Activated naive CD4-positive, alpha-beta T cell treated with anti-CD3 and anti-CD28 coated beads, Interleukin-2, amount 10 ng/mL, durations not matched to agents 7 days and 5 days (primary cell): ENCODE measurements at regions not wholly inside any gene's neighbourhood (a gene's known extent, or its start where the extent isn't known, plus 50 kb on each side); places are given as distances from the start of the nearest gene placed in this dataset.
"Not testable (repeated sequence)": the region's sequence is repeated elsewhere in the genome, so short reads cannot be mapped to it uniquely, and the experiment has no call there.

Experiments used
- CTCF ChIA-PET: fragments of 350-600 bp; sonication (Branson Sonifier 250); formaldehyde crosslinking; loops from one replicate; lab custom pipeline; 2021; ENCODE audit warnings: antibody characterized with exemption; lab: Charles Lee
- DNase-seq: peaks from one replicate; pipeline ENCODE4 v3.0.0-alpha.2; 2020
- H3K27ac Mint-ChIP-seq: one replicate; pipeline ENCODE4 v1.8.0; 2021; ENCODE audit warnings: mild to moderate bottlenecking, moderate library complexity, mixed read lengths
- H3K27me3 Mint-ChIP-seq: one replicate; pipeline ENCODE4 v1.8.0; 2021; ENCODE audit warnings: mild to moderate bottlenecking, mixed read lengths
- H3K36me3 Mint-ChIP-seq: one replicate; pipeline ENCODE4 v1.8.0; 2021; ENCODE audit warnings: mixed read lengths
- H3K4me1 Mint-ChIP-seq: one replicate; pipeline ENCODE4 v1.8.0; 2021; ENCODE audit warnings: mixed read lengths
- H3K4me3 Mint-ChIP-seq: one replicate; pipeline ENCODE4 v1.8.0; 2021; ENCODE audit warnings: mild to moderate bottlenecking, moderate library complexity, mixed read lengths
- H3K9me3 Mint-ChIP-seq: one replicate; pipeline ENCODE4 v1.8.0; 2021; ENCODE audit warnings: mixed read lengths

DNA sequence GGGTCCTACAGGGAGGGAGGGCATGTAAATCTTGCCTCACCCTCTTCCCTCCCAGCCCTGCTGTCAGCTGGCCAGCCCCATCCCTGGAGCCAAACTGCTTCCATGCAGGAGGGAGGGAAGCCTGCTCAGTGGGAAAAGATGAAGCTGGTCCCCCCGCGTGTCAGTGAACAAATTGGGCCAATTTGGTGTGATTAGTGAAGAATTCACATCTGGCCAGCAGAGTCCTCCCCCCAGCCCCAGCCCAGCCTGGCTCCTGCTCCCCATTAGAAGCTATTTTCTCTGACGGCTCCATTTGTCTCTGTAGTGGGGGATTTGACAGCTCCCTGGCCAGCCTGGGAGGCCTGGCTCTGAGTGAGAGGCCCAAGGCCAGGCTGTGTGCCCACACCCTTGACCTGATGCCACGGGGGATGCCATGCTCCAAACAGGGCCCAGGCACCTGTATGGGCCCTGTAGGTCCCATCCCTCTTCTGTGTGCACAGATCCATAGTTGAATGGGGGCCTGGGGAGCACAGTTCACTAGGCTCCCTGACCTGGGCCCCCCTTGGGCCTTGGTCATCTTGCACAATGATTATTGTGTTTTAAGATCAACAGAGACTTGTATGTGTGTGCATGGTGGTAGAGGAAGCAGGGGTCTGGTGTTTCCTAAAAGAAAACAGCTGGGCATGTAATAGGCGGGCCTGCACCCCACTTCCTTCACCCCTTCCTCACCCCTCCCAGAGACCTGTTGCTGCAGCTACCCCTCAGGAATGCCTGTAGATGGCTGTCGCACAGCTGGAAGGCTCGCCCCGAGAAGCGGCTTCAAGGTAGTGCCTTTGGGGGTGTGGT, 50.7 kb upstream of the TAC4 start:
- CTCF ChIA-PET = interaction anchor here (1.1 to 2.1 kb wide), 3 partner anchors 54 to 342 kb away, joined by 3 to 10 read pairs (median 3); no protein-coding TSS in a partner anchor
- Mint-ChIP-seq H3K36me3 (no peaks in the 10 kb centered on the region), H3K27me3 (peaks cover 95% of the 10 kb centered on the region)

DNA sequence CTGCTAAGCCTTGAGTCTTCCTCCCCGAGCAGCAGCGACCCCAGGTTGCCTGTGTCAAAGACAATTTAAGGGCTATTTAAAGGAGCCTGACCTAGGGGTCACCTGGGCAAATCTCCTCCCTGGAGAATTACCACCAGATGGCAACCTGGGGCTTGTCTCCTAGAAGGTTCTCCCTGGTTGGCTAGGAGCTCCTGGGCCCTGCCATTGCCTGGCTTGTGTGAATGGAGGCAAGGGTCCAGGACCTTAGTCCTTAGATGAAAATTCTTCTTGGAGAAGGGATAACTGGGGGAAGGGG, 51.3 kb upstream of the TAC4 start:
- Mint-ChIP-seq H3K4me1 (no peaks in the 10 kb centered on the region), H3K27me3 (peaks cover 95% of the 10 kb centered on the region), H3K4me3 (no peak overlapping the region), H3K36me3 (no peaks in the 10 kb centered on the region), H3K9me3 (no peaks in the 10 kb centered on the region), H3K27ac (no peak overlapping the region)
- CTCF ChIA-PET = interaction anchor here (1.2 to 2.1 kb wide), 2 partner anchors 53 to 98 kb away, joined by 3 to 10 read pairs; no protein-coding TSS in a partner anchor
- no peak for DNase-seq

More for the DNA sequence above, 50.7 kb upstream of the TAC4 start:
- H3K9me3 Mint-ChIP-seq = no peaks in the 10 kb centered on the region
- H3K27ac Mint-ChIP-seq = no peak overlapping the region
- no peaks in the 10 kb centered on the region for H3K4me1 Mint-ChIP-seq
- no peak for DNase-seq
- H3K4me3 Mint-ChIP-seq = no peak overlapping the region

- peaks cover 96% of the 10 kb centered on the region for H3K27me3 Mint-ChIP-seq
- no peaks in the 10 kb centered on the region for H3K4me1 Mint-ChIP-seq
- DNase-seq = no peak
- H3K36me3 Mint-ChIP-seq = no peaks in the 10 kb centered on the region
- H3K9me3 Mint-ChIP-seq = no peaks in the 10 kb centered on the region
- H3K27ac Mint-ChIP-seq = no peak overlapping the region
- CTCF ChIA-PET = interaction anchor here (1.2 to 2.1 kb wide), 2 partner anchors 53 to 97 kb away, joined by 3 to 10 read pairs; no protein-coding TSS in a partner anchor
- no peak overlapping the region for H3K4me3 Mint-ChIP-seq
Measured at GRCh38 chr17:49899588-49899987, 51.7 kb upstream of the TAC4 start.

DNA sequence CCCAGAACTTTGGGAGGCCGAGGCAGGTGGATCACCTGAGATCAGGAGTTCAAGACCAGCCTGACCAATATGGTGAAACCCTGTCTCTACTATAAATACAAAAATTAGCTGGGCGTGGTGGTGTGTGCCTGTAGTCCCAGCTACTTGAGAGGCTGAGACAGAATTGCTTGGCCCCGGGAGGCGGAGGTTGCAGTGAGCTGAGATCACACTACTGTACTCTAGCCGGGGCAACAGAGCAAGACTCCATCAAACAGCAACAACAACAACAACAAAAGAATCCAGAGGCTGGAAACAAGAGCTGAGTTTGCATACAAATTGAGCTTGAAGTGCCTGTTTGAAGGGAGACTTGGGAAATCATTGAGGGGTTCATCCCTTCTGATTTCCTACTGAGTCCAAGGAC, 52.9 kb upstream of the TAC4 start:
- not testable (repeated sequence) for DNase-seq, H3K9me3 Mint-ChIP-seq, H3K36me3 Mint-ChIP-seq, H3K27ac Mint-ChIP-seq, H3K4me1 Mint-ChIP-seq, H3K4me3 Mint-ChIP-seq
- CTCF ChIA-PET = interaction anchor here (0.6 to 1.4 kb wide), 2 partner anchors 96 to 1339 kb away, joined by 3 to 11 read pairs; no protein-coding TSS in a partner anchor
- H3K27me3 Mint-ChIP-seq = peaks cover 98% of the 10 kb centered on the region

DNA sequence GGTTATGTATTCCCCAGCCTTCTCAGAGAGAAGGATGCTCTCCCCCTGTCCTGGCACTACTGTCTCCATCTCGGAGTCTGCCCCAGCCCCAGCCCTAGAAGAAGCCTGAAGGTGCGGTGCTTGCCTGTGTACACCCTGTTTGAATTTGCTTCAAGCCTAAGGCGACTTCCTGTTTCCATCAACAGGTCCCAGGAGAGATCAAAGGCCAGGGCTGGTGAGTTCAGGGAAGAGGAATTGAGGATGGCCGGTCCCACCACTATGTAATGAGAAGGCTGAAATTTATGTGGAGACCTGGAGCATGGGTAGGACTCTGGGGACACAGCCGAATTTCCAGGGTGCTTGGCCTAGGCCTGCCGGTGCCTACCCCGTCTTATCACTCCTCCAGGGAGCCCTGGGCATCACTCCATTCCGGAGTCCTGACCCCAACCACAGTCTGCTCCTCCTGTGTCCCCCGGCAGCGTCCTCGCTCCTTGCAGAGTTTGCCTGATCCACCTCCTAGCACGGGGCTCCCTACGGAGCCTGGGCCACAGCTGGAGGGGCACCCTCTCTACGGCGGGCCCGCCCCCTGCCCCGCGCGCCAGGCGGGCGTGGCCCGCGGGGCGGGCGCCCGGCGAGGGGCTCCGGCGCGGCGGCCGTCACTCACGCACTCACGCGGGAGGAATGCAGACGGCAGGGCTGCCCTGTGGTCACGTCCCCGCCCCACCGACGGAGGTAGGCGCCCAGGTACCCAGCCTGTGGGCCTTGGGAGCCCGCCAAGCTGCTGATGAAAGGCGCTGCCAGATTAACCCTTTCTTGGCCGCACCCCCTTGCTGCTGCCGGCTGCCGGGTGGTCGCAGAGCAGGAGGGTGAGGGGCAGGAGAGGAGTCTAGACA, 53.8 kb upstream of the TAC4 start:
- CTCF ChIA-PET = interaction anchor here (0.6 to 1.4 kb wide), 2 partner anchors 95 to 1340 kb away, joined by 3 to 11 read pairs; no protein-coding TSS in a partner anchor
- H3K27me3 Mint-ChIP-seq = peaks cover 99% of the 10 kb centered on the region
- no peak for DNase-seq
- no peak overlapping the region for H3K27ac Mint-ChIP-seq
- no peaks in the 10 kb centered on the region for H3K9me3 Mint-ChIP-seq
- H3K36me3 Mint-ChIP-seq = no peaks in the 10 kb centered on the region
- no peaks in the 10 kb centered on the region for H3K4me1 Mint-ChIP-seq
- H3K4me3 Mint-ChIP-seq = no peak overlapping the region

- Mint-ChIP-seq H3K36me3 (no peaks in the 10 kb centered on the region), H3K4me3 (no peak overlapping the region), H3K9me3 (no peaks in the 10 kb centered on the region), H3K27me3 (peaks cover 99% of the 10 kb centered on the region), H3K27ac (no peak overlapping the region), H3K4me1 (no peaks in the 10 kb centered on the region)
- no peak for DNase-seq
- CTCF ChIA-PET = no interaction called here
Measured at GRCh38 chr17:49903523-49903922, 55.7 kb upstream of the TAC4 start.

DNA sequence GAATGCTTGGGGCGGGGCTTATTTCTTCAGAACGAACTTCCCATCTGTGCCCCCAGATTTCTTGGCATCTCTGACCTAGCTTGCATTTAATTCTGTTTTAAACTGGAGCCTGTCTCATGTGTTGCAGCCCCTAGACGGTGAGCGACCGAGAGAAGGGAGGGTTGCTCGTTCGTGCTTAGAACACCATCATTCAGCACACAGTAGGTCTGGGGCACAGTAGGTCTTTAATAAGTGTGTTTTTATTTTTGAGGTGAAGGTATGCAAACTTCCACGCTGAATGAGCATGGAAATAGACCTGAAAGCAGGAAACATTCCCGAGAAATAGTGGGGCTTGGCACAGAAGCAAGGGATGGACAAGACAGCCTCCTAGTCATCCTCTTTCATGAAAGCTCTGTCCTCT, 57.0 kb upstream of the TAC4 start:
- Mint-ChIP-seq H3K4me3 (no peak overlapping the region), H3K27me3 (peaks cover 99% of the 10 kb centered on the region), H3K9me3 (no peaks in the 10 kb centered on the region), H3K4me1 (peaks cover 2% of the 10 kb centered on the region), H3K36me3 (no peaks in the 10 kb centered on the region), H3K27ac (no peak overlapping the region)
- CTCF ChIA-PET = no interaction called here
- DNase-seq = no peak

GRCh38 chr17:49906531-49907136, 58.8 kb upstream of the TAC4 start:
- CTCF ChIA-PET = interaction anchor here (3.4 kb wide), 1 partner anchor 91 kb away, joined by 17 read pairs; no protein-coding TSS in a partner anchor
- Mint-ChIP-seq H3K36me3 (no peaks in the 10 kb centered on the region), H3K4me3 (no peak overlapping the region), H3K4me1 (peaks cover 7% of the 10 kb centered on the region), H3K27me3 (peaks cover 99% of the 10 kb centered on the region), H3K9me3 (no peaks in the 10 kb centered on the region), H3K27ac (no peak overlapping the region)
- no peak for DNase-seq

GRCh38 chr17:49907279-49907678, 59.4 kb upstream of the TAC4 start:
- H3K4me3 Mint-ChIP-seq = no peak overlapping the region
- no peaks in the 10 kb centered on the region for H3K36me3 Mint-ChIP-seq
- peaks cover 7% of the 10 kb centered on the region for H3K4me1 Mint-ChIP-seq
- CTCF ChIA-PET = interaction anchor here (3.4 kb wide), 1 partner anchor 90 kb away, joined by 17 read pairs; no protein-coding TSS in a partner anchor
- no peak overlapping the region for H3K27ac Mint-ChIP-seq
- peaks cover 99% of the 10 kb centered on the region for H3K27me3 Mint-ChIP-seq
- H3K9me3 Mint-ChIP-seq = no peaks in the 10 kb centered on the region
- DNase-seq = no peak

DNA sequence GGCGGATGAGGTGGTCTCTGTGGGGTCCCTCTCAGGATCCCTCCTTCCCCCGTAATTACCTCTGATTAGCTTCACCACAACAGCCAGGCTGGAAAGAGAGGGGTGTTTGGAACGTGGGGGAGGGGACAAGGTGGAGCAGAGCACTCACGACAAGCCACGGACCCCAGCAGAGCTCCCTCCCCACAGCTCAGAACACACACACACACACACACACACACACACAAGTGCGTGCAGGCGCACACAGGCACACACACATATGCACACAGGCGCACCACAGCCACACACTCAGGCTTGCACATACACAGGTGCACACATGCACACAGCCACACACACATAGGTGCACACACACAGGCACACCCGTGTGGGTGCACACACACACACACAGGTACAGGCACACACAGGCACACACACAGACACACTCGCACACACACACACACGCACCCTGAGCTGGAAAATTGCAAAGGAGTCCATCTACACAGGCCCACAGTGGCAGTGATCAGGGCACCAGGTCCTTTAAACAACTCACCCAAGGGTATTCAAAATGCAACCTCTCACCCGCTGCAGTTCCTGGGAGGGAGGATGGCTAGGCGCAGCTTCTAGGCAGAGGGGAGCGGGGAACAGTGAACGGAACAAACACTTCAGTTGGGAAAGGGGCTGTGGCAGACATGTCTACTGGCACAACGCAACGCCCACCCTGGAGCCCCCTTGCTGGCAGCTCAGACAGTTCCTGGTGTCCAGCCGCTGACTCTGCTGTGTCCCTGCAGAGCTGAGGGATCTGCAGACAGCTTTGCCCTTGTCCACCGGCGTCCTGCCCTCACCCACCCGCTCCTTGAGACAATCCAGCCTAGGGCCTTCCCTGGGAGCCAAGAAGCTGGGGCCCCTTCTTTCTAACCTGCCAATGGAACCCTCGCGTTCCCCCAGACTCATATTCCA, 59.9 kb upstream of the DLX4 start:
- CTCF ChIA-PET = interaction anchor here (3.4 kb wide), 1 partner anchor 88 kb away, joined by 17 read pairs; no protein-coding TSS in a partner anchor
- no peak for DNase-seq
- Mint-ChIP-seq H3K4me1 (peaks cover 7% of the 10 kb centered on the region), H3K4me3 (no peak overlapping the region), H3K9me3 (no peaks in the 10 kb centered on the region), H3K36me3 (no peaks in the 10 kb centered on the region), H3K27me3 (peaks cover 99% of the 10 kb centered on the region), H3K27ac (no peak overlapping the region)

DNA sequence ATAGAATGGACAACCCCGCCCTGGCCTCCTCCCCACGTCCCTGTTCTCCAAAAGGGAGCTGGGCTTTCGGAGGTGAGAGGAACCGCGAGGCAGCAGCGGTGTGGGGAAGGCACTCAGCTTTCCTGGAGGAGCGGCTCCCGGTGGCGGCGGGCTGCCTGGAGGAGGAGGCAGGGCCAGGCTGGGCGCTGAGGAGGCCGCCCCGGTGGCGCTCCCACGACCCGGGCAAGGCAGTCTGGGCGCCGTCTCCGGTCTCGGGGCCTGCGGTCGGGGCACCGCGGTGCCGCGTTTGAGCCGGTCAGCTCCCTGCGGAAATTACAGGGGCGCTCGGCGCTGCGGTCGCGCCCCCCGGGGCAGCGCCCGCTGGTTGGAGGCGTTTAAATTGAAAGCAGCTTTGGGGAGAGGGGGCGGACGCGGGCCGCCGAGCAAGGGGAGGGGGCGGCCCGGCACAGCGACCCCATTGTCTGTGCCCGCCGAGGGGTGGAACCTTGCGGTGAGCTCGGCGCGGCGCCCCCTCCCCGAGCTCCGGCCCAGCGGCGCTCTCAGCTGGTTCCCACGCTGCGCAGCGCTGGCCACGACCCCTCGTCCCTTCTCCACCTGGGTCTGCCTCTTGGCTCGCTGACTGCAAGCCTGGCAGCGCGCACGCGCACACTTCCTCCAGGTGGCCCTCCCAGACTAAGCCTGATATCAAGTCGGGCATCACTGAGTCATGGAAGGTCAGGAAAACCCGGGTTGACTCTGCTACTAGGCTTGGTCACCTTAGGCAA, 58.7 kb upstream of the DLX4 start:
- H3K4me1 Mint-ChIP-seq = peaks cover 7% of the 10 kb centered on the region
- CTCF ChIA-PET = no interaction called here
- no peak overlapping the region for H3K27ac Mint-ChIP-seq
- peaks cover 99% of the 10 kb centered on the region for H3K27me3 Mint-ChIP-seq
- no peaks in the 10 kb centered on the region for H3K9me3 Mint-ChIP-seq
- no peak for DNase-seq
- no peak overlapping the region for H3K4me3 Mint-ChIP-seq
- H3K36me3 Mint-ChIP-seq = no peaks in the 10 kb centered on the region

DNA sequence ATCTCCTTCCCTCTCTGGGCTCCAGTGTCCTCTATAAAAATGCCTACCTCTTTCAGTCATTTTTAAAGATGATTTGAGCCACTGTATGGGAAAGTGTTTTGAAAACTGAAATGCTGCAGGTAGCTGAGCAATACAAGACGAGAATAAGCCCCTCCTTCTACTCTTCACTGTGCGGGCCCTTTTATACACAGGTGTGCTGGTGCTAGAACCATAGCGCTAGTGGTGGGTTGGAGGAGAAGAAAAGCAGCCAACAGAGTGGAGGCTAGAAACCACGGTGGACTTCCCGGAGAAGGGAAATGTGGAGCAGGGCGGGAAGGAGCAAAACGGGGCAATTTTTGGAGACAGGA, 58.2 kb upstream of the DLX4 start:
- CTCF ChIA-PET = interaction anchor here (1.2 kb wide), 1 partner anchor 85 kb away, joined by 3 read pairs; no protein-coding TSS in a partner anchor
- no peaks in the 10 kb centered on the region for H3K9me3 Mint-ChIP-seq
- no peak overlapping the region for H3K4me3 Mint-ChIP-seq
- no peak overlapping the region for H3K27ac Mint-ChIP-seq
- H3K4me1 Mint-ChIP-seq = peaks cover 7% of the 10 kb centered on the region
- no peaks in the 10 kb centered on the region for H3K36me3 Mint-ChIP-seq
- H3K27me3 Mint-ChIP-seq = peaks cover 99% of the 10 kb centered on the region
- no peak for DNase-seq
